GM20431 (cell line): ENCODE measurements at regions not wholly inside any gene's neighbourhood (a gene's known extent, or its start where the extent isn't known, plus 50 kb on each side); places are given as distances from the start of the nearest gene placed in this dataset.

Experiments used
- in situ Hi-C: fragments of 300-500 bp; cut with MseI, MboI; formaldehyde crosslinking; loops from one replicate; pipeline ENCODE4 v1.15.0; 2020; ENCODE audit warnings: low sequenced_read_pairs; ENCODE audit not compliant: unreplicated experiment

- in situ Hi-C loops: no loop called here
Observed at GRCh38 chrY:19075471-19076253, 302.1 kb upstream of the HSFY2 start.

GRCh38 chrY:19067435-19067834, 293.9 kb upstream of the HSFY2 start:
- in situ Hi-C loops: no loop called here

DNA sequence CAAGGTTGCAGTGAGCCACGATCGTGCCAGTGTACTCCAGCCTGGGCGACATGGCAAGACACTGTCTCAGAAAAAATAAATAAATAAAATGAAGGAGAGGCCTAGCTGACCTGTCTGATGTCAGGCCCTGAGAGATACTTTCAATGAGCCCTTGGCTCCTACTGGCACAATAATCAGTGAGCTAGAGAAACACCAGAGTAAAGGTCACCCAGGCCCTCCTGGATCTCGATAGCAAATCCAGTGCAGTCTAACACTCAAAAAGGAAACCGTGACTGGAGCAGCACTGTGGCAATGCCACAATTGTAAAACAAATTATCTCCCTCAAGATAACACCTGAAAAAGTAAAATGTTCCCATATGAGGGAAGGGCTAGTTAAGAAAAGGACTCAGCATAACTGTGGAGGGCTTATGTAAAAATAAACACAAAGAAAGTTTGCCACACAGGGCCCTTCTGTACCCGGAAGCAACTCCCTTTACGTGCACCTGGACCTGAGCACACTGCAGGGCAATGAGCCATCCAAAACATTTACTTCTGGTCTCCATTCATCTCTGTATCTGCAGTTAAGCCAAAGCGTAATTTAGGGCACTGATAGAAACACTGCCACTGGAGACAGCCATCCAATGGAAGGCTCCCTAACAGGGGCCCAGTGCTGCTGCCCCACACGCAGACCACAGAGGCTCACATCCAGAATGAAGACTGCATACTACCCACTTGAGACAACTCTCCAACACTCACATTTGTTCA, 293.1 kb upstream of the HSFY2 start:
- in situ Hi-C loops: no loop called here

- in situ Hi-C loops: no loop called here
Observed at GRCh38 chrY:19065119-19065518, 291.6 kb upstream of the HSFY2 start.

- in situ Hi-C loops: no loop called here
Observed at GRCh38 chrY:19059733-19060132, 286.2 kb upstream of the HSFY2 start.

- in situ Hi-C loops: no loop called here
Observed at GRCh38 chrY:19058831-19059370, 285.4 kb upstream of the HSFY2 start.

DNA sequence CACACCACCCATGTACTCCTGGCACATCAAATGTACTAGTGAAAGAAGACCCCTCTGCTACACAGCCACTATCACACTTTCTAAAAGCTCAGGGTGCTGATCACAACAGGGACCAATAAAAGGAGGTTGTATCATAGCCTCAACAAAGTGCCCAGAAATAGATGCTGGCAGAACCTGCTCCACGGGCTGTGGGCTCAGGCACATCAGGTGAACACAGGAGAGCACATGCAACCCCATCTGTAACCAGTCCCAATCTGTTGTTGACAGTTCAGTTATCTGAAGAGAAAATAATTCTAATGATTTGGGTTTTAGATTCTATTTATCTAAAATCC, 282.6 kb upstream of the HSFY2 start:
- in situ Hi-C loops: no loop called here

DNA sequence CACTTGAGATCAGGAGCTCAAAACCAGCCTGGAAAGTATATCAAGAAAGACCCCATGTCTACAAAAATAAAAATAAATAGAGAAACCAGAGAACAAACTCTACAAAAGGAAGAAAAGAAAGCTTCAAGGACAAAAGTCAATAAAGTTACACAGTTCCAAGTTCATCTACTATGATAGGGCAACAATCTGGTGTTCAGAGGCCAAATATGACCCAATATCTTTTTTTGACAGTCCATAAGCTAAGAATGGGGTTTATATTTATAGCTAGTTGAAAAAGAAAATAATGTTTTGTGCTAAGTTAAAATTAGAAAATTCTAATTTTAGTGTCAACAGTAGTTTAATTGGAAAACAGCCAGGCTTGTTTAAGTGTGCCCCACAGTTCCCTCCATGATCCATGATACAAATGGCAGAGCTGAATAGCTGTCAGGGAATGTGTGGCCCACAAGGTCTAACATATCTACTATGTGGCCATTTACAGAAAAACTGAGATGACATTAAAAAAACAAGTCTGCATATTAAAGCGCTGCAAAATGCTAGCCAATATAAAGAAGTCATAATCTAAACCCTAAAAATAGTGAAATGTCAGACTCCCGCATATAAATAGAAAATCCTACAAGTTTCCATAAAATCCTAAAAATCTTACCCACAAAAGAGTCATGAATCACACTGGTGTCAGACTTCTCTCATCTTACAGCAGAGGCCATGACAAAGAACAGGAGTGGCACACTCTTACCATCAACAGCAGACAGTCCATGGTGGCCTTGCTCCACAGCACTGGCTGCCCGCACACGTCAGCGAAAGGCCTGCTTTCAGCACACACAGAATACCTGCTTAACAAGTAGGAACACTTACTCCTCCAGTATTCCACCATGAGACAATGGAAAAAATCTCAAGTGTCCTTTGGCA, 281.9 kb upstream of the HSFY2 start:
- in situ Hi-C loops: no loop called here

- in situ Hi-C loops: no loop called here
Observed at GRCh38 chrY:19053806-19054205, 280.3 kb upstream of the HSFY2 start.

GRCh38 chrY:19051021-19051420, 277.5 kb upstream of the HSFY2 start:
- in situ Hi-C loops: no loop called here

- in situ Hi-C loops: no loop called here
Observed at GRCh38 chrY:19042984-19043442, 269.5 kb upstream of the HSFY2 start.

- in situ Hi-C loops: no loop called here
Observed at GRCh38 chrY:19042306-19042958, 268.9 kb upstream of the HSFY2 start.

DNA sequence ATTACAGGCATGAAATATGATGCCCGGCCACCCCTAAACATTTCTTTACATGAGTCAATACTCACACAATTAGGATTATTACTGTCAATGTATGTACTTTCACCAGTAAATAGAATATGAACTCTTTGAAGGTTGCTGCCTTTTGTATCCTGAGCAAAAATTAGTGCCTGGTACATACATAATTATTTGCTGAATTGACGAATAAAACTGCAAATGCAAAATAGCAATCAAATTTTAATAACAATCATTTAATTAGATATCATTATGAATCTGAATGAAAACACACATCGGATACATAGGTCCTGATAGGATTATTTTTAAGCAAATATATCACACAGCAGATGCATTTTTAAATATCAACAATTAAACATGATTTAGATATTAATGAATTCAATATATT, 253.1 kb upstream of the HSFY2 start:
- in situ Hi-C loops: no loop called here

DNA sequence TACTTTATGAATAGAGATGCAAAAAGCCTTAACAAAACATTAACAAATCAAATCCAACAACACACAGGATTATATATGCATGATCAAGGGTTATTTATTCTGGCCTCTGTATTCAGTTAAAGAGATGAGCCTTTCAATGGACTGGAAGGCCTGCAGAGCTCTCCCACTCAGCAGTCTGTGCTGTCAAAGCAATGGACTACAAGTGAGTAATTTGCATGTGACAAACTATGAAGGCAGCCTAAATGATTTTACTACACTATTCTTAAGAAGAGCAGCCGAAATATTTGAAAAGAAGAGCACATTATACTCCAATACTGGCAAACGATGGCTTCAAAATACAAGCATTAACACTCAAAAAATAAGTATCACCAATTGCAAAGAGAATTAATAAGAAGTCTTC, 250.4 kb upstream of the HSFY2 start:
- in situ Hi-C loops: no loop called here

DNA sequence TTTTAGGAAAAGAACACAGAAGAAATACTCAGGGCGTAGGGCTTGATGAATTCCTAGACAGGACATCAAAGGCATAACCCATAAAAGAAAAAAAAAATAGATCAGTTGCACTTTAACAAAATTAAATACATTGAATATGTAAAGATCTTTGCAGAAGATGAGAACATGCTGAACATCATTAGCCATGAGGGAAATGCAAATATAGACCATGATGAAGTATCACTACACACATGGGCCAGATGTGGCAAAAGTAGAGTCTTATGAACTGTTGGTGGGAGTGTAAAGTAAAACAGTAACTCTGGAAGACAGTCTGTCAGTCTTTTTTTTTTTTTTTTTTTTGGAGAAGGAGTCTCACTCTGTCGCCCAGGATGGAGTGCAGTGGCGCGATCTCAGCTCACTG, 246.7 kb upstream of the HSFY2 start:
- in situ Hi-C loops: no loop called here

DNA sequence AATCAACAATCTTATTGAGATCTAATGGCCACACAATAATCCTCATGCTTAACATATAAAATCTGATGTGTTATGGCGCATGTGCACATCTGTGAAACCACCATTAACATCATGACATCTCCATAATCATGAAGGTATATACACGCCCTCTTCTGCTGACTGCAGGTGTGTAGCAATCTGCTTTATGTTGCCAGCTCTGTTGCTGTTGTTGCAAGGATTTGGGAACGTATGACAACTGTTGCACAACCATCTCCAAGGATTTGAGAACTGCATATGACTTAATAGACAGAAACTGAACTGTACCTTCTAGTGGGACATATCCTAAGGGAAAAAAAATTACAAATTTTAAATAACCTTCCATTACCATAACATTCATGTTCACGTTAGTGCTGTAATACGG, 243.5 kb upstream of the HSFY2 start:
- in situ Hi-C loops: no loop called here

GRCh38 chrY:19015854-19016253, 242.3 kb upstream of the HSFY2 start:
- in situ Hi-C loops: no loop called here

DNA sequence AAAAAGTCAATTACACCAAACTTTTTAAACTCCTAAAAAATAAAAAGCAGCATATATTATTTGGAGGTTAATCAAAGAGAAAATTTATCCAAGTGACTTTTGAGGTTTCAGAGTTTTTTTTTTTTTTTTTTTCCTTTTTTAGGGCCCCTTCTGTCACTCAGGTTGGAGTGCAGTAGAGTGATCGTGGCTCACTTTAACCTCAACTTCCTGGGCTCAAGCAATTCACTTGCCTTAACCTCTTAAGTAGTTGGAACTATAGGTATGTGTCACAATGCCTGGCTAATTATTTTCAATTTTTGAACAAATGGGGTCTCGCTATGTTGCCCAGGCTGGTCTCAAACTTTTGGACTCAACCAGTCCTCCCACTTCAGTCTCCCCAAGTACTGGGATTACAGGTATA, 241.7 kb upstream of the HSFY2 start:
- in situ Hi-C loops: no loop called here

DNA sequence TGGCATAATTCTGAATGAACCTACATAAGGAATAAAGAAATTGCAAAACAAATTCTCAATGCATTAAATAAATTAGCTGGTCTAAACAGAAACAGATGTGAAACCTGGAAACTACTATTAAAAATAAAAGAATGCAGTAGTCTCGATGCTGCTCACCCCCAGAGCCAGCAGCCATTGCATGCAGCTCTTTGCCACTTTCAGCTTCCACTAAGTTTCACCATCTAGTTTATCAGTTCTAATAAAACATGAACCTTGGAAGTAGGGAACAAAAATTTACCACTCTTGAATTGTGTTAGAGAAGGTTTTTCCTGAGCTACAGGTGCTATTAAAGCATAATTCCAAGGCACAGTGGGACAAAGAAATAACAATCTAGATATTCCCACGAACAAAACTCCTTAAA, 239.4 kb upstream of the HSFY2 start:
- in situ Hi-C loops: no loop called here

GRCh38 chrY:19011605-19012090, 238.1 kb upstream of the HSFY2 start:
- in situ Hi-C loops: no loop called here
